ENCODE measurements at regions not wholly inside any gene's neighbourhood (a gene's known extent, or its start where the extent isn't known, plus 50 kb on each side); places are given as distances from the start of the nearest gene placed in this dataset.

DNA sequence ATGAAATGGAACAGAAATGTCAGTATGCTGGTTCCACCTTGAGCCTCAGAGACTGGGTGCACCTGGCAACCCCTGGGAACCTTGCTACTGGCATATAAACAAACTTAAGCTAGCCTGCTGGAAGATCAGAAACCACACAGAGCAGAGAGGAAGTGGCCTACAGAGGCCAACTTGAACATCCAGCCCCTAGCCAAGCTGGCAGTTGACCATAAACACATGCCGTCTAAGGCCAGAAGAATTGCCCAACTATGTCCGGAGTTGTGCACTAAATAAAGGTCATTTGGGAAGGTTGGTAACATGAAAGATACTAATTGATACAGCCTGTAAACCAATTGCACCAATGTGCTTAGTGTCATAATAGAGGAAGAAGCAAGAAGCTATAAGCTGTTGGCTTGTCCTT lies 266.6 kb upstream of the BTBD3 start:
- TF ChIP-seq POLR2A (IDR thresholded peaks at IDR 0.05) (no peak), POLR2AphosphoS5 (IDR thresholded peaks at IDR 0.05) (no peak), CTCF (IDR thresholded peaks at IDR 0.05) (no peak), EP300 (IDR thresholded peaks at IDR 0.05) (no peak)
- H3K4me3 ChIP-seq, result no peak overlapping the region
- H3K36me3 ChIP-seq, result no peaks in the 10 kb centered on the region
- no peaks in the 10 kb centered on the region for H3K4me1 ChIP-seq
- no peak for DNase-seq
- no peak overlapping the region for H3K27ac ChIP-seq
- no peaks in the 10 kb centered on the region for H3K27me3 ChIP-seq
- no peaks in the 10 kb centered on the region for H3K9me3 ChIP-seq
- intact Hi-C loops (cut with DNase I), result no loop called here
- 82 to 88% methylated on average over 2 of the region's 2 CpGs for WGBS, 2 donors

DNA sequence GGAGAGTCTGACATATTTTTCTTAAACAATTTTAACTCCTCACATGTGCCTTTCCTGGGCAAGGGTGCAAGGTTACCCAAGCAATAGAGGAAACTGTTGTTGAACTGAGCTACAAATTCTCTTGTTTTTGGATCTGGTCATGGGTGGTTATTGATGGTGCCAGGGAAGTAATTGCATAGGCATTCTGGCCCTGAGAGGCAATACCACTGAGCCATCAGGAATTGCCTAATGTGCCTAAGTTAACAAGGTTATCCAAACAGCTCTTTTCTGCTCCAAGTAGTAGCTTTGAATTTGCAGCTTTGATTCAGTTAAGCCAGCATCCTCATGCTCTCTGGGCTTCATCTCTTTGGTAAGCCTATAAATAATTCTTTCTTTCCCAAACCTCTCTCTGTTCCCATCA lies 266.0 kb upstream of the BTBD3 start:
- no peaks in the 10 kb centered on the region for H3K36me3 ChIP-seq
- intact Hi-C loops (cut with DNase I), result no loop called here
- no peaks in the 10 kb centered on the region for H3K27me3 ChIP-seq
- H3K27ac ChIP-seq, result no peak overlapping the region
- no peaks in the 10 kb centered on the region for H3K9me3 ChIP-seq
- no peak for DNase-seq
- H3K4me1 ChIP-seq, result no peaks in the 10 kb centered on the region
- no peak overlapping the region for H3K4me3 ChIP-seq
- TF ChIP-seq CTCF (IDR thresholded peaks at IDR 0.05) (no peak), EP300 (IDR thresholded peaks at IDR 0.05) (no peak), POLR2A (IDR thresholded peaks at IDR 0.05) (no peak), POLR2AphosphoS5 (IDR thresholded peaks at IDR 0.05) (no peak)

- no peak for DNase-seq
- 13 to 54% methylated on average over 3 of the region's 3 CpGs for WGBS, 2 donors
- no peak for TF ChIP-seq CTCF (IDR thresholded peaks at IDR 0.05)
- no peaks in the 10 kb centered on the region for H3K4me1 ChIP-seq
- no peak overlapping the region for H3K4me3 ChIP-seq
- no peaks in the 10 kb centered on the region for H3K36me3 ChIP-seq
- H3K27me3 ChIP-seq, result no peaks in the 10 kb centered on the region
- H3K9me3 ChIP-seq, result no peaks in the 10 kb centered on the region
- no peak overlapping the region for H3K27ac ChIP-seq
- intact Hi-C loops (cut with DNase I), result no loop called here
Measured at GRCh38 chr20:11652128-11652527, 265.6 kb upstream of the BTBD3 start.

- Histone ChIP-seq H3K9me3 (no peaks in the 10 kb centered on the region), H3K36me3 (no peaks in the 10 kb centered on the region), H3K4me1 (no peaks in the 10 kb centered on the region), H3K4me3 (no peak overlapping the region), H3K27ac (no peak overlapping the region), H3K27me3 (no peaks in the 10 kb centered on the region)
- no peak for TF ChIP-seq POLR2A (IDR thresholded peaks at IDR 0.05)
- no peak for TF ChIP-seq CTCF (IDR thresholded peaks at IDR 0.05)
- TF ChIP-seq EP300 (IDR thresholded peaks at IDR 0.05), result no peak
- TF ChIP-seq POLR2AphosphoS5 (IDR thresholded peaks at IDR 0.05), result no peak
- DNase-seq, result no peak
- intact Hi-C loops (cut with DNase I), result no loop called here
- WGBS, 2 donors, result 92 to 97% methylated on average over 1 of the region's 1 CpG
Measured at GRCh38 chr20:11654766-11655165, 262.9 kb upstream of the BTBD3 start.

- Histone ChIP-seq H3K36me3 (no peaks in the 10 kb centered on the region), H3K27me3 (no peaks in the 10 kb centered on the region), H3K4me3 (no peak overlapping the region), H3K4me1 (no peaks in the 10 kb centered on the region), H3K9me3 (no peaks in the 10 kb centered on the region), H3K27ac (no peak overlapping the region)
- DNase-seq, result no peak
- WGBS, 2 donors, result 93% methylated on average over 3 of the region's 3 CpGs
- TF ChIP-seq CTCF (IDR thresholded peaks at IDR 0.05), result no peak
- no peak for TF ChIP-seq POLR2A (IDR thresholded peaks at IDR 0.05)
- no peak for TF ChIP-seq POLR2AphosphoS5 (IDR thresholded peaks at IDR 0.05)
- intact Hi-C loops (cut with DNase I), result no loop called here
Measured at GRCh38 chr20:11660673-11661072, 257.0 kb upstream of the BTBD3 start.

All from sigmoid colon (tissue), 6 donors.